H1 (cell line): ENCODE measurements at regions not wholly inside any gene's neighbourhood (a gene's known extent, or its start where the extent isn't known, plus 50 kb on each side); places are given as distances from the start of the nearest gene placed in this dataset.

ENCODE experiments used
- ASH2L ChIP-seq: fragments of 200-600, 300-600 bp; sonication (generic); IDR thresholded peaks from one replicate; pipeline ENCODE4 v1.7.1; 2017; ENCODE audit warnings: low read length
- BCL11A ChIP-seq, 2 experiments: IDR thresholded peaks; one replicate each; pipeline ENCODE4 v1.6.1; 2011; ENCODE audit warnings: low read depth in 2 of 2, low read length in 2 of 2, mild to moderate bottlenecking in 2 of 2
- CBX5 ChIP-seq: fragments of 300-800, 300-1000 bp; sonication (generic); IDR thresholded peaks from 2 replicates; pipeline ENCODE4 v1.7.1; 2016; ENCODE audit warnings: antibody characterized with exemption, low read length, low read depth
- CHD7 ChIP-seq: fragments of 300-600 bp; sonication (generic); IDR thresholded peaks from 2 replicates; pipeline ENCODE4 v1.7.1; 2012; ENCODE audit warnings: low read length, moderate library complexity, mild to moderate bottlenecking, inconsistent platforms; ENCODE audit not compliant: insufficient replicate concordance
- CTBP2 ChIP-seq: IDR thresholded peaks from 2 replicates; pipeline ENCODE4 v1.7.0; 2011; ENCODE audit warnings: borderline replicate concordance, mild to moderate bottlenecking, moderate library complexity, mixed read lengths, low read length; ENCODE audit not compliant: insufficient read depth, insufficient read length
- EGR1 ChIP-seq: IDR thresholded peaks from 2 replicates; pipeline ENCODE4 v1.6.1; 2011; ENCODE audit warnings: low read depth, low read length, borderline replicate concordance
- JUN ChIP-seq: IDR thresholded peaks from 2 replicates; pipeline ENCODE4 v1.6.1; 2011; ENCODE audit warnings: low read depth, mild to moderate bottlenecking, improper control_type of control experiment, low read length
- RXRA ChIP-seq: IDR thresholded peaks from 2 replicates; pipeline ENCODE4 v1.6.1; 2011; ENCODE audit warnings: low read depth, mild to moderate bottlenecking, low read length, moderate library complexity; ENCODE audit not compliant: insufficient read depth
- SRF ChIP-seq: IDR thresholded peaks from 2 replicates; pipeline ENCODE4 v1.6.1; 2011; ENCODE audit warnings: mild to moderate bottlenecking, low read depth, low read length, moderate library complexity
- SUZ12 ChIP-seq: fragments of 200-600 bp; sonication (generic); IDR thresholded peaks from 2 replicates; pipeline ENCODE4 v1.6.1; 2012; ENCODE audit warnings: mild to moderate bottlenecking, inconsistent platforms, low read length, moderate library complexity, mixed read lengths
- TBP ChIP-seq: IDR thresholded peaks from 2 replicates; pipeline ENCODE4 v1.6.1; 2011; ENCODE audit warnings: low read depth, low read length, improper control_type of control experiment
- TEAD4 ChIP-seq: IDR thresholded peaks from 2 replicates; pipeline ENCODE4 v1.6.1; 2012; ENCODE audit warnings: low read depth, low read length, inconsistent platforms, mixed read lengths

DNA sequence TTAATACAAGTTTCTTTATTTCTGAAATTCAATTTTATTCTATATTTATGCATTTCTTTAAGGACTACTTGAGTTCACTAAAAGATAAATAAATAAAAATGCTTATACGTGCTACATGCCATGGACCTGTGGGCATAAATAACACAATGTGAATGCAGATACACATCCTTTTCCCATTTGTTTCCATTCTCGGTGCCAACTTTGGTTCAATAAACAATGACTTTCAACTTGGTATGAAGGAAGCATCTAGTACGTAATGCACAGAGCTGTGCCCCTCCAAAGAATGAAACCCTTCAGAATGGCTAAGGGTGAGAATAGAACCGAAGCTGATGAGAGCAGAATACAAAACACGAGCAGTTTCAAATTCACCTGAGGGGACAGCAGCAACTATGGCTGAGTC, 409.3 kb downstream of the MTX2 start (continued):
- TF ChIP-seq CHD7 (no peak), TEAD4 (no peak), CTBP2 (no peak), BCL11A (IDR thresholded peaks at IDR 0.05; ENCODE audit: low read depth in 2 of 2, low read length in 2 of 2) (no peak), EGR1 (no peak), SRF (no peak), JUN (no peak), CBX5 (no peak), RXRA (no peak), TBP (no peak), SUZ12 (no peak), ASH2L (no peak)
